ENCODE measurements at regions not wholly inside any gene's neighbourhood (a gene's known extent, or its start where the extent isn't known, plus 50 kb on each side); places are given as distances from the start of the nearest gene placed in this dataset.

DNA sequence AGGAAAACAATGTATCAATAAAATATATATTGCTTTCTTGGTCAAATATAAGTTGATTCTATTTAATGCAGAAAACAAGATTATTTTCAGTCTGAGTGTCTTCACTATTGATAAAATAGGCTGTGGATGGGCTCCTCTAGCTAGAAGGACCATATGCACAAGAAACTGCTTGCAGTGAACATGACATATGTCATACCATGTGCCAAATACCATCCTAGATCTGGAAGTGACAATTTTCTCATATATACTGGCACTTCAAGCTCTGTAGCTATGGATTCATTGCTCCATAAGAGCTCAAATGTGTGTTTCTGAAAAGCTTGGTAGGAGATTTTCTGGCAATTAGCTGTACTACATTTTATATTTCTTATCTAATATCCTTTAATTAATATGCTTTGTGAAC is 95.6 kb upstream of the CDH6 start:
- no peak for DNase-seq

DNA sequence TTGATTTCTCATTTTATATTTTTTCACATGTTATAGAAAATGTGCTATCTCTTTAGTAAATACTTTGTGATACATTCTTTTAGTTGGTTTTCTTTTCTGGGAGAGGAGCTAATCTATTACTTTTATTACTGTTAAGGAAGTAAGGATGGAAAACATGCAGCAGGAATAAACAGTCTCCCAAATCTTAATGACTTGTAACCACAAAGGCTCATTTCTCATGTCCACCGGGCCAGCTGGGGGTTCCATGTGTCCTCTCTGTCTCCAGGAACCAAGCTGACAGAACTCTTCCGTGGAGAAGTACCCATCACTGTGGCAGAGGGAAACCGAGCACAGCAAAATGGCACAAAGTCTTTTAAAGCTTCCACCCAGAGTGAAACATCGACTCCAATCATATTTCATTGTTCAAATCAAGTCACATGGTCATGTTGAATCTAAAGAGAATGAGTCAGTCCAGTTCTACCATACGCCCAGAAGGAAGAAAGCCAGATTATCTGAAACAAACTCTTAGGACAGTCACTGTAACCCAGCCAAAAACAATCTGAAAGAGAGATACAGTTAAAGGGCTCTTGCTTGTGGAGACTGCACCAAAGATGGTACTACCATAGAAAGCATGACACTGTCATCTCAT is 97.1 kb upstream of the CDH6 start:
- DNase-seq = no peak

DNA sequence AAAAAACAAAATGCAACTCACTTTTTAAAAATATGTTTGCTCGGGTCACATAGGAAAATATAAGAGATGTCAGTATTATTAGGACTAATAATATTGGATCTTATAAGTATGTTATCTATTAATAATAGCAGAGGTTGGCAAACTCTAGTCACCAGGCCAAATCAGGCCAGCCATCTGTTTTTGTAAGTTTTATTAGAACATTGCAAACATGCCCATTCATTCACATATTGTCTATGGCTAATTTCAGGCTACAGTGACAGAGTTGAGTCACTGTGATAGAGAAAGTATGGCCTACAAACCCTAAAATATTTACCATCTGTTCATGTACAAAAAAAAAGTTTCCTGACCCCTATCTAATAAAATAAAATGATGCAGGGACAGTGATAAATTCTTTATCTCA is 97.7 kb upstream of the CDH6 start:
- no peak for DNase-seq

DNA sequence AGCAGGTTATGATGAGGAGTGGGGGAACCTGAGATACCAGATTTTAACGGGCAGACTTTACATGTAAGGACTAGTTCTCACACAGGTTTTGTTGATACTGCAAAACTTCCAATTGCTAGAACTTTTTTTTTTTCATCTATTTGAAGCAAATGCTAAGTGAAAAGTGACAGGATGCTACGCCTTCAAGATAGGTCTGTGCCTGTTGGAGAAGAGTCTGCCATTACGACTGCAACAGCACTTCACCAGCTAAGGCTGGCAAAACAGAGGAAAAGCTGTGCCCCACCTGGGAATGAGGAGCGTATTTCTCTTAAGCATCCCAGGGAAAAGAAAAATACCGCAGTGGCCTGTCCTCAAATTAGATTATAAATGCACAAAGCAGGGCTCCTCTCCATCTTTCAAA is 102.0 kb upstream of the CDH6 start:
- DNase-seq = no peak

DNA sequence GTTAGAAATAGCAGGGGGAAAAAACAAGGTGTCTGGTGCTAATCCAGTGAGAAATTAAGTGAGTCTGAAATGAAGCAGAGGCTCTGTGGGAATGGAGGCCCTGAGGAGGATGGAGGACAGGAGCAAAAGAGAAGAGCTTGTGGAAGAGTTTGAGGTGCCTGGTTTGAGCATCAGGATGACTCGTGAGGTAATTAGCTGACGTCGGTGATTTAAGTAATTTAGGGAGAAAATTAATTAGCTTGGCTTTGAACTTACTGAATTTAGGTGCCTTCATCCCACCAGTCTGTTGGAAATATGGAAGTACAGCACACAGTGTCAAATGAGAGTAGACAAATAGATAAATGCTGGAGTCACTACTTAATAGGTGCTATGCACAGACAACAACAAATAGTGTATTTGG is 103.0 kb upstream of the CDH6 start:
- no peak for DNase-seq

DNA sequence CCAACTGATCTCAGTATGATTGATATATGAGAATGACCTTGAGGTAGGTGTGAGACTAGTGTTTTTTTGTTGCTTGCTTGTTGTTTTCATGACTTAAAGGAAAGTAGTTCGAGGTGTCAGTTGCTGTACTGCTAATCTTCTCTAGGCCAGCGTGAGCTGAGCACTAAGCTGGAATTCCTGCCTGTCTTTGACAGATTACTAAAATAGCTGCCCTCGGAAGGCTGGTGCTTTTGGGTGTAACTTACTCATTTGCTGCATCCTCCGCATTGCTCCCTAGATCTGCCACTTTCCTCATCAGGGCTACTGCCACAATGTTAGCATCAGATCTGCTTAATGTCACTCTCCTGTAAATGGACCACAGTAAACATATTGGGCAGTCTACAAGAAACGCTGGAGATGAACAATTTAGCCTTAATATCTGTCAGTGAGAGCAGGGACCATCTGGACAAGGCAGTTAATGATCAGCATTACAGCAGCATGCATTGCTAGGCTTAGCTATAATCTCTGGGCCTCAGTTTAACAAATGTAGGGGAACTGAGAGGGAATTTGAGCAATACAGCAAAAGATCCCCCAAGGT is 106.6 kb upstream of the CDH6 start:
- DNase-seq = no peak

DNA sequence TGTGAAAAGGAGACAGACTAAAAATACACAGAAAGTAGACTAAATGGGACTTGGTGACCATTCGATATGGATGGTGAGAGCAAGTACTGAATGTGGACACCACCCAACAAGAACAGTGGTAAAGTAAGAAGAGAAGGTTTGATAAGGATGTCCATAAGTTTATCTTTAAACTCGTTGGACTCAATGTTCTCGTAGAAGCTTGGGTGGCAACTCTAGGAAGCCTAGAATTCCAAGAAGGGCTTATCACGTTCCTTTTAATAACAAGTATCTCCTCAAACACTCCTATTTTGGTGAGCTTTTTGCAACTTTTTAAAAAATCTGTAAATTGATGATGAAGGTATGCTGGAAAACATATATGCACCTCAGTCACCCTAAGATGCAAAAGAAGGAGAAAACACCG is 108.6 kb upstream of the CDH6 start:
- DNase-seq = no peak

DNA sequence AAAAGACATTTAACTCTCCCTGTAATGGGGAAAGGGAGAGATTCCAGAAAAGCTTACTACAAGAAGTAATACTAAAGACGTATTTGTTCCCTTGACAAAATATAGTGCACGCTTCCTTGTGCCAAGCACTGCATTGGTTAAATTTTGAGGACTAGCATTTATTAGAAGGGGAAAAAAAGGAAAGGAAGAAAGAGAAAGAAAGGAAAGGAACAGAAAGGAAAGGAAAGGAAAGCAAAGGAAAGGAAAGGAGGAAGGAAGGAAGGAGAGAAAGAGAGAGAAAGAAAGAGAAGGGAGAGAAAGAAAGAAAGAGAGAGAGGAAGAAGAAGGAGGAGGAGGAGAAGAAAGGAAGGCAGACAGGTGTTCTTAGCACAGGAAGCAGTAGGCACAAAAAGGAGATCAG is 110.1 kb upstream of the CDH6 start:
- no peak for DNase-seq

DNA sequence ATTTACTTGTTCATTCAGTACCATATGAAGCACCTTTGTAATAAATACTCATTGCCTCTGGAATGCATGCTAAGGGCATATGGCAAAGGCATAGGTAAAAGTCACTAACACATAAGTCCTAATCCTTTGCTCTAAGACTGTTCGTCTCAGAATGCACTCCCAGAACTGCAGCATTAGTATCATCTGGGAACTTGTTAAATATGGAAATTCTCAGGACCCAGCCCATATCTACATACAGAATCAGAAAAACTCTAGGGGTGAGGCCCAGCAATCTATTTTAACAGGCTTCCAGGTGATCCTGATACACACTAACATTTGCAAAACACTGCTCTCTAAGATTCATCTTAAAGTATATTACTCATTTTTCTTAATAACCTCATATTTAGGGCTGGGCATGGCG is 113.8 kb upstream of the CDH6 start:
- no peak for DNase-seq

DNA sequence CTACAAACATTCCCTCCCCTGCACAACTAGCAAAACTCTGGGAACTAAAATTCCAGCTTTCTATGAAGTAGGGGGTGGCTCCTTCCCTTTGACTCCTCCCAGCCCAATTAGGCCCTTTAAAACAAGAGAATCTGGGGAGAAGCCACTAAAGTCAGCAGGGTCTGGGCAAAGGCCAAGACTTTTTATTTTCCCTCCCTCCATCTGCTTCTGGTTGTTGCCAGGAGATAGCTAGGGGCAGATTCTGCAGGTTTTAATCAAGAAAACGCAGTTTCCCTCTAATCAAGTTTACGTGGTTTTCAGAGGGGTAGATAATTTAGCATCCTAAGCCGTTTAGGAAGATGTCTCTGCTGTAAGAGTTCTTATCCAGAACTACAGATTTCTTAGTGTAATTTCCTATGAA is 114.5 kb upstream of the CDH6 start:
- no peak for DNase-seq

DNA sequence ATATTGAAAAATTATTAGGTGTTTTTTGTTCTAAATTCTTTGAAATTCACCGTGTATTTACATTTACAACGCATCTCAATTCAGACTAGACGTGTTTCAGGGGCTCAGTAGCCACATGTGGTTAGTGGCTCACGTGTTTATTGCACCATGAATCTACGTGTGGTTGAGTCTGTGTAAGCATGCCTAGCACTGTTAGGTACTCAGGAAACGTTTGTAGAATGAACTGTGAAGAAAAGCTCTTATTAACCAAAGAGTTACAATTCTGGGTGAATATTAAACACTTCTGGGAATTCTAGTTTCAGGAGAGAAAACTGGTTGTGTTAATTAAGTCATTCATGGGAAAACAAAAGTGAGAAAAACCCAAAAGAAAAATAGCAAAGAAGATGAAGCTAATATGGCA is 117.5 kb upstream of the CDH6 start:
- no peak for DNase-seq

DNA sequence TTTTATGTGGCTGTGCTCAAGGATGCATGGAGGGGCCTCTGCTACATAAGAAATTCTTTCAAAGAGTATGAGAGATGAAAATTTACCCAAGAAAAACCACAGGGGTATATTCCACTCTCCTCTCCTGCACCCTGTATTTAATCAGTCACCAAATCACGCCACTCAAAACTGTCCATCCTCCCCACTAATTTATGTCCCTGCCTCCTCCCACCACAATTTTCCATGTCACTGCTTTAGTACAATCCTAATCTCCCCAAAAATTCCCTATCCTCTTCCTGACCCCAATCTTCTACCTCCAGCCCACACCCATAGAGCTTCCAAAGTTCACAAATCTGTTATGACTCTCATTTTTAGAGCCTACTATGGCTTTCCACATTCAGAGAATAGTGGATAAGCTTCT is 125.2 kb upstream of the CDH6 start:
- no peak for DNase-seq

DNA sequence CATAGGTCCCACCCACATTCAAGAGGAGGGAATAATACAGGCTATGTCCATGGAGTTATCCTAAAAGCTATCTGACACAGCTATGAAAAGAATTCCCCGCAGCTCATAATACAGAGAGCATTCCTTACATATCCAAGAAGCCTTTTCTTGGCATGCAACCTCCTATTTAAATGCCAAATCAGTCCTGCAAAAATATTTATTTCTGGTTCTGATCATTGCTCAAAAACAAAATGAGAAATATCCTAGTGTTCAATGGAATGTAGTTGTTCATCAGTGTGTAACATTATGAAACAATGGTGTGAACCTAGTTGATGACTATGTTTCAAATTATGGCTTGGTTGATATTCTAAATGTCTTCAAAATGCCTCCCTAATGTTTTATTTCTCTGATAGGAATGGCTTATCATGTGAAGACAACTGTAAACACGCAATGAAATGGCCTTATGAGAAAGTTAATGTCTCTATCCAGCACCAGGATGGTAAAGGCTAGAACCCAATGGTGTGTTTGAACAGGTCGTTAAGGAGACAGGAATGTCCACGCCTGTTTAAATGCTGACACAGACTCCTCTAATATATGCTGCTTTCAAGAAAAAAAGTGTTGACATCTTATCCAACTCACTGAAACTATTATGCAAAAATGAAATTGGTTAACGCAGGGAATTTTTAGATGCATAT is 126.7 kb upstream of the CDH6 start:
- DNase-seq = no peak

DNA sequence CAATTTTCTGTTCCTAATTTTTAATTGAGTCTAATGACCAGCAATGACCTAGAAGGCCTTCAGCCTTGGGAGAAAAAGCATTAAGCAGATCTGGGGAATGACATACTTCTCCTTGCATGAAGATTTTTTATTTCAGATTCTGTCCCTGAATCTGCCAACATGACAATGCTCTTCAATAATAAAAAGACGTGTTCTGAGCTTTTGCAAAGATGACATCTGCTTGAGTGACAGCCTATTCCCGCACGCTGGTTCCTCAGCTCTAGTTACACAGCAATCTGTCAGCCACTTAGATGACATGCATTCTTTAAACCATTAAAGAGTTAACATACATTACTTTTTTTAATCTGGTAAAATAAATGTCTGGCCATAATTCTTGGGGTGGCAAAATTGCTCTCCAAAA is 129.3 kb upstream of the CDH6 start:
- DNase-seq = no peak

DNA sequence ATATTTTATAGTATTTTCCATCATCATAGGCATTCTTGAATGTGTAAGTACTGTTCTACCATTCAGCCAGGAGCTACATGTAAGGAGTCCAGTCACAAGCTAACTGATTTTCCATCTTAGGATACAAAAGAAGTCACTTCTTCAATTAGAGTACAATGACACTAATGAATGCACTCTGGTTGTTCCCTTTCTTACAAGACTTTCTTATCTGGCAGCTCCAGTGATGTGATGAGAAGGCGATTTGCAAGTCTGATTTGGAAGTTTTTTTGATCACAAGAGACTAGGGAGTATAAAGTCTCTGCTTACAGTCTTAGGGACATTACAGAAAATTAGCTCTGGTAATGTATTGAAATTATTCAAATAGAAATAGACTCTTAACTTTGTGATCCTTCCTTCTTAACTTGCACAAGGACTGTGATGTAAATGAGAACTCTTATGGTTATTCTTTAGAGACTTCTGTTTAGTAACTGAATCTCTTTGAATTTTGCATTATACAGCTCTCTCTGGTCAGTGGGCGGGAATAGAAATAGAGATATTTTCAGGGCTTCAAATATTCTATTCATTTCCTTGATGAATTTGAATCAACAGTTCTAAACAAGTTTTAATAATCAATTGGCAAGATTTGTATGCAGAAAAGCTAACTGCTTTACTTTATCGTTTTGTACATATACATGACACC is 130.4 kb upstream of the CDH6 start:
- no peak for DNase-seq

DNA sequence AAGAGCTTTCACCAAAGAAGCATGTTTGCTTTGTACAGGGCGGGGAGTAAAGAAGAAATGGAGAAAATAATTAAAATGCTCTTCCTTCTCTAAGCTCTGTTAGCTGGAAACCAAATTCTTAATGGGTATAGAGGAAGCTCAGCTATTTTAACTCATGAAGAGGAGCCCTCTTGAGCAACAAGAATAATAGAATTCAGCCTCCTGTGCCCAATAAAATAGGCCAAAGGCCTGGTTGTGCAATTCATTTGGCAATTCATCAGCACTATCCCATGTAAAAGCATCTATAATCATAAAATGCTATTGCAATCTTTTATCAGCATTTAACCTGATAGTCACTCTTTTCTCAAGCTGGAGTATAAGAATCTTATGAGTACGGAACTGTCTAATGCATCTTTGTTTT is 133.6 kb upstream of the CDH6 start:
- no peak for DNase-seq

DNA sequence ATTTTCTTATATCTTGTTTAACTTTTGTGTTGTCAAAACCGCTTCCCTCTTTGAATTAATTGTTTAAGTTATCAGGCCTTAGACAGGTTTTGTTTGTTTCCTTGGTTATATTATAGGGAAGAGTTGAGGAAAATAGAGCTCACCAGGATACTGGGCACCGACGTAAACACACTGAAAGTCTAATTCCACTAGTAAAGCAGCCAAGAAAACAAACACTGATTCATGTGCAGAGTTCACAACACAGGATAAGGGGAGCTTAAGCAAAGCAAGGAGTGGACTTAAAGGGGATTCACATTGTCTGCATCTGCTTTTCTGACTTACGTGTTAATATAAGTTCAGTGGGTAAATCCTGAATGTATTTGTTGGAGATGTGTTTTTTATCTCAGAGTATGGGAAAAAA is 139.0 kb upstream of the CDH6 start:
- DNase-seq = no peak

DNA sequence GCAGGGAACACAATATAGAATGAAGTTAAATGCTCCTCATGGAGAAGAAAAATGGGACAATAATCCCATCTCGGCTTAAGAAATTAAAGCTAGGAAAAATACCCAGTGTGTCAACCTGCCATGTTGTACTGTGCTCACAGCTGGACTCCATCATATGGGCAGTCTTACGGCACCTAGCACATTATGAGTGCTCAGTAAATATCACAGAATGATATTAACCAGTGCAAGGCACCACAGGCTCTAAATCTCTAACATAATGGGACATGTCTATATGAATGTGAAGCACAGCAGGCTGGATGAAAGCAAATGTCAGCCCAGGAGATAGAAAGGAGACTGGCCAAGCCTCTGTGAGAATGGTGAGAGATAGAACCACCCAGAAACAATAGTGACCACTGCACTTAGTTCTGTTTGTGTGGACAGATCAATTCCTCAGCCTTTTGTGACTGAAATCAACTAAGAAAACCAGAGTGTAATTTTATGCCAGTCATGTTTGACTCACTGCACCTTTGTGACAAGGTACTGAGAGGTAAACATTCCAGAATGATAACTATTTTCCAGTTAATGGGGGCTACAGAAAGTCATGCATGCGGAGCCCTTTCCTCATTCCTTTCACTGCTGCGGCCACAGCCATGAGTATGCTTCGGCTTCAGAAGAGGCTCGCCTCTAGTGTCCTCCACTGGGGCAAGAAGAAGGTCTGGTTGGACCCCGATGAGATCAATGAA is 140.4 kb upstream of the CDH6 start:
- no peak for DNase-seq

DNA sequence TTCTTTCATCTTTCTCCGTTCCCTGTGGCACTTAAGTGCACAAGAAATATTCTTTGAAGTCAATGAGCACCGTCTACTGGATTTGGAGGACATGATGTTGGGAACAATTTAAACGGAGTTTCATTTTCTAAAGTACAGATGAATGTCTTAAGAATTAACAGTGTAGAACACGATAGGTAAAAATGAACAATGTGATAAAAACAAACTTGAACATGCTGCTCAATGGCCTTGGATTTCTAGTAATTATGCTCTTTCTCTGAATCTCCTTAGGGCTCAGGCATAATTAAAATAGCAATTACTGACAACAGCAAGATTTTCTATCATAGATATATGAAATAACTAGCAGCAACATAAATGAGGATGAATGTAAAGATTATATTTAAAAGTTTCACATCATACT is 142.2 kb upstream of the CDH6 start:
- DNase-seq = no peak

DNA sequence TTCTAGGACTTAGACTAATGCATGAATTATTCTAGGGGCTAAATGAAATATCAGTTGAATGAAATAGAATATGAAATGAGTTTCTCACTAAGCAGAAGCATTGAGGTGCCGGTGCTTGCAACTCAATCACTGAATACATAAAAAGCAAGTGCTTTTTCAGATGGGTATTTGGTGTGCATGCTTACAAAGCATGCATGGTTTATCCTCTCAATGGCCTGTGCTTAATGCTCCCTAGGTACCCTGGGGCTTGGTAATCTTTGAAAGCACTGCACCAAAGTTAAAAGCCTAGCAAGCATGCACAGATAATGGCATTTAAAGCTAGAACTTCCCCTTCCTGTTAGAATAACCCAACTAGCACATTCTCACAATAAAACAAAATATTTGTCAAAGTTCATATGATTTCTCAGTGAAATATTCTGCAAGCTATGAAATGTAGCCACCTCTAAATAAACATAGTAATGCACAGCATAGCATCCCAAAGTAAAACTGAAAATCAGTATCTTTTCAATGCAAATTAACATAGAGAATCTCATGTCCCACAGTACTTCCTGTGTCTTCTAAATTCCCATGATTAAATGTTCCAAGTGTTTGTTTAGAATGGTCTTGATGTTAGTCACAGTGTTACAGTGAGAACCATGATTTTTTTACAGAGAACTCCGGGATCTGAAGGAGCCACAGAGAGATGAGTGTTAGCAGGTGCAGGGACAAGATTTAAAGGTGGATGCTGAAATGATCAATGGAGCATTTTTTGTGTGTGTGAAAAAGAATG is 143.4 kb upstream of the CDH6 start:
- no peak for DNase-seq

DNA sequence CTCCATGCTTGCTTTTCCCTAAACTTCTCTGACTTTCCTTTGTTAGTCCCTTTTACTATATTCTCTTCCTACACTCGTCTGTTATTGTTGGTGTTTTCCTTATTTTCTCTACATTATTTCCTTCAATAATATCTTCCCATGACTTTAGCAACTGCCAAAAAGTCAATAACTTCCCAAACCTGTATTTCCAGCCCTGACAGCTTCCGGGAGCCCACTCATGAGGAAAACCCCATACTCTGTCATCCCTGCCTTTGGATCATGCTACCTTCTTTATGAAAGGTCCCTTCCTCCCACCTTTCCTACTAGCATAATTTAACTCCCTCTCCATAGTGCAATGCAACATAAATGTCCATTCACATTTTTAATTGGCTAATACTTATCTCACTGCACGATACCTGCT is 144.0 kb upstream of the CDH6 start:
- DNase-seq = no peak

DNA sequence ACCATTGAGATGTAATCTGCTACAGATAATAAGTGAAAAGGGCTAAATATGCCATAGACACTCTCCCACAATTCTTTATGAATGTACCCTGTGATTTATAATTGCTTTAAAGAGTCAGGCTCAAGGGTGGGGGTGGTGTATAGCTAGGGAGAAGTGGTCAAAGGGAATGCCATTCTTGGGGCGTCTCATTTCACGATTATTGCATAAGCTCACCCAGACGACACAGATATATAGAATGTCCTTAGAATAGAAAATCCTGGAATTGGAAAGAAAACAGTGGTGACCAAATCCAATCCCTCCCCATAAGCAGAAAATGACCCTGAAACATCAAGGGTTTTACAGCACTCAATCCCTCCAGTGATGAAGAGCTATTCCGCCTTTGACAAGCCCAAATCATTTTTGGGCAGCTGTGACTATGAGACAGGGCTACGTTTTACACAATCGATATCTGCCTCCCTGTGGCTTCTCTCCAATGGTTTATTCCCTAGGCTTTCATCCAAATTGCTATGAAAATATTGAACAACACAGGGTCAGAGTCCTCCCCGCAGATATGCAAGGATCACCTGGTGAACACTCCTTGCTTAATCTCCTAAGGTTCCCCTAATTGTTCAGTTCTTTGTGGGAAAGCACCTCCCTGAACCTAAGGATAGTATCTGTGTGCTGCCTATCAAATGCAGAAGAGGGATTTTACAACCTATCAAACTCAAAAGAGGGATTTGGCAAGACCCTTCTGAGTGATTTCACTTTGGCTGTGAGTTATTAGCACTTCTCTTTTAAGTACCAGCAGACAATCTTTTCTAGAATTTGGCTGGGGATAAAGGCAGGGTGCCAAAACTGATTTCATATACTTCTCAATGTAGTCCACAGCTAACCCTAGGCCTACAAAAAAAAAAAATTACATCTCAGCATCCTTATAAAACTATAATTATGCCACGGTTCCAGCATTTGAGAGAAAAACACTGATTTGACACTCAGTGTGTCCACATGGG is 144.9 kb upstream of the CDH6 start:
- no peak for DNase-seq

Data from NCI-H2029 treated with DMSO at 0.1 percent for 48 hours (cell line).